Activated CD4-positive, CD25-positive, alpha-beta regulatory T cell treated with anti-CD3 and anti-CD28 coated beads, Interleukin-2, amount 50 U/mL, for 24 hours (primary cell): ENCODE measurements at regions not wholly inside any gene's neighbourhood (a gene's known extent, or its start where the extent isn't known, plus 50 kb on each side); places are given as distances from the start of the nearest gene placed in this dataset.
"Not testable (repeated sequence)": the region's sequence is repeated elsewhere in the genome, so short reads cannot be mapped to it uniquely, and the experiment has no call there.

Source experiments
- ATAC-seq, 2 donors: fragments of 150-1000 bp; cut with Tn5 transposase; one replicate each; pipeline ENCODE4 v1.10.0; 2021; ENCODE audit warnings: mild to moderate bottlenecking in 1 of 2, moderate library complexity in 1 of 2

- no peak for ATAC-seq
Measured at GRCh38 chrX:69431420-69431819, 72.7 kb upstream of the NALF2 start.

GRCh38 chrX:69430785-69431184, 73.3 kb upstream of the NALF2 start:
- ATAC-seq, result no peak

GRCh38 chrX:69429339-69430015, 74.6 kb upstream of the NALF2 start:
- ATAC-seq, result no peak

DNA sequence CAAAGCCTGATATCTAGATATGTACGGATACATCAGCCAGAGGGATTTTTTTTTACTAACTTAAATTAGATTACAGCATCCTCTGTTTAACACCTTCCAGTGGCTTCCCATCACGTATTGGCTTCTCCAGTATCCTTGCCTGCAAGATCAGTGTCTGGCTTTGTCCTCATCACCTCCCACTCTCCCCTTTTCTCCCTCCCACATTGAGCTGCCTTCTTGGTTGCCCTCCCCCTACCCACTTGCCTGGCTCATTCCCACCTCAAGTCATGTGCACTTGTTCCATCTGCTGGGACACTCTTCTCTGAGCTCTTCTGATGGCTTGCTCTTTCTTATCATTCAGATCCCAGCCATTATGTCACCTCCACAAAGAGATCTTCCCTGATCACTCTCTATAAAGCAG, 75.9 kb upstream of the NALF2 start:
- ATAC-seq, result no peak

- no peak for ATAC-seq
Measured at GRCh38 chrX:69424910-69425309, 79.2 kb upstream of the NALF2 start.

- ATAC-seq, result no peak
Measured at GRCh38 chrX:69424161-69424560, 80.0 kb upstream of the NALF2 start.

DNA sequence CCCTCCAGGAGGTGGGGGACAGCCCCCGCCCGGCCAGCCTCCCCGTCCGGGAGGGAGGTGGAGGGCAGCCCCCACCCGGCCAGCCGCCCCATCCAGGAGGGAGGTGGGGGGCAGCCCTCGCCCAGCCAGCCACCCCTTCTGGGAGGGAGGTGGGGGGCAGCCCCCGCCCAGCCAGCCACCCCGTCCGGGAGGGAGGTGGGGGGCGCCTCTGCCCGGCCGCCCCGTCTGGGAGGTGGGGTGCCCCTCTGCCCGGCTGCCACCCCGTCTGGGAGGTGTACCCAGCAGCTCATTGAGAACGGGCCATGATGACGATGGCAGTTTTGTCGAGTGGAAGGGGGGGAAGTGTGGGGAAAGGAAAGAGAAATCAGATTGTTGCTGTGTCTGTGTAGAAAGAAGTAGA, 81.9 kb upstream of the NALF2 start:
- not testable (repeated sequence) for ATAC-seq

GRCh38 chrX:69415698-69416097, 88.4 kb upstream of the NALF2 start:
- ATAC-seq, result no peak

- ATAC-seq, result no peak
Measured at GRCh38 chrX:69412661-69413060, 91.5 kb upstream of the NALF2 start.

DNA sequence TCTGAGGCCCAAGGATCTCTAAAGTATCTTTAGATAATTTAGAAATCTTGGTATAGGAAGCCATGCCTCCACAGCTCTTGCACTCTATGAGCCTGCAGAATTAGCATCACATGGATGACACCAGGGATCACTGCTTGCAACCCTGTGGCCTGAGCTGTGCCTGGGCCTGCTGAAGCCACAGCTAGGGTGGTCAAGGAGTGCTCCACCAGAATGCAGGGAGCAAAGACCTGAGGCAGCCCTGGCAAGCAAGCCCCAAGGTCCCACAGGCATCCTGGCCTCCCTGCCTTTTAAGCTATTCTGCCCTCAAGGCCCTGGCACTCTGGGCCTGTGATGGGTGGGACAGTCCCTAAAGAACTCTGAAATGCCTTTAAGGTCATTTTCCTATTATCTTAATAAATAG, 105.2 kb upstream of the NALF2 start:
- no peak for ATAC-seq

GRCh38 chrX:69396916-69397315, 107.2 kb upstream of the NALF2 start:
- no peak for ATAC-seq

DNA sequence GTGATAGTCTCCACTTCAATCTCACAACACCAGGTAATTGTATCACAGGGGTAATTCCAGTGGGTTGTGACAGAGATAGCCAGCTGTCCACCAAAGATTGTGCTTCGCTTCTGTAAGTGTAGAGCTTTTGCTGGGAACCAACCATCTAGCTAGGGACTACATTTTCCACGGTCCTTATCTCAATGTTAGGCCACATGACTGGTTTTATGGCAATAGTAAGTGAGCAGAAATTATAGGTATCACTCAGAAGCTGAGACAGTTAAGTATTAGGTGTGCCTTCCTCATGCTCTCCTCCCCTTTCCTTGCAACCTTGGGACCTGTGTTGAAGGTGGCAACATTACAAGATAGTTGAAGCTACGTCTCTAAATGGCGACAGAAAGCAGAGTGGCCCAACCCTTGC, 108.8 kb upstream of the NALF2 start:
- no peak for ATAC-seq

GRCh38 chrX:69389101-69389501, 115.0 kb upstream of the NALF2 start:
- ATAC-seq, result no peak

- ATAC-seq, result no peak
Measured at GRCh38 chrX:69388526-69388925, 115.6 kb upstream of the NALF2 start.

GRCh38 chrX:69387567-69388487, 116.3 kb upstream of the NALF2 start:
- no peak for ATAC-seq

GRCh38 chrX:69386681-69387080, 117.4 kb upstream of the NALF2 start:
- ATAC-seq, result no peak

GRCh38 chrX:69379412-69379811, 124.7 kb upstream of the NALF2 start:
- ATAC-seq, result no peak

GRCh38 chrX:69374569-69374968, 129.6 kb upstream of the NALF2 start:
- no peak for ATAC-seq

DNA sequence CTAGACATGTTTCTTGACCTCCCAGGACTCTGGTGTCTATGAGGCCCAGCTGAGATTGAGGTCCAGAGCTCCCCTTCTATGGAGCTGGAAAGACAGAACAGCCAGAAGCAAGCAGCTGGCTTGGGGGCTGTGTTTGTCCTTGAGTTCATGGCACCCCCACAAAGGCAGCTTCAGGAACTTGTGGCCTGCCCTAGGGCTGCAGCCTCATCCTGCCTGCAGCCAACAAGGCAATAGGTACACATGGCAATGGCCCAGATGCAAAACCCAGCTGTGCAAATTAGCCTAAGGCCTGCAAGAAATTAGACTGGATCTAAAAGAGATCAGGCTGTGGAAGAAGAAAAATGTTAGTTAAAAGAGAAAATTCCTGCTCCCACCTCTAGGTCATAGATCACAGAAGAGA, 131.7 kb upstream of the NALF2 start:
- no peak for ATAC-seq

DNA sequence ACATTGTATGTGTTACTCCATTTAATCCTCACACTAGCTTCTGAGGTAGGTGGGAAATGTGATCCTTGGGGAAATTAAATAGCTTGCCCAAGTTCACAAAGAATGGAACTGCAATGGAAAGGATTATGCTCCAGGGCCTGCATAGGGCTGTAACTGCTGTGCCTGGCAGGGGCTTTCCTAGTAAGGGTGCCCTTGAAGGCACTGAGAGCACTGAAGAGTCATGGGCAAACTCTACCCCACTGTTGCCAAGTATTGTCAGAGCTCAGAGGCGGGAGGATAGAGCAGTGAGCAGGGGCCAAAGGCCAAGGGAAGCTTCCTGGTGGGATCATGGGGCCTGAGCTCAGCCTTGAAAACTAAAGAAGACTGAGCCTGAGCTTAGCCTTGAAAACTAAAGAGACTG, 133.0 kb upstream of the NALF2 start:
- ATAC-seq, result no peak

DNA sequence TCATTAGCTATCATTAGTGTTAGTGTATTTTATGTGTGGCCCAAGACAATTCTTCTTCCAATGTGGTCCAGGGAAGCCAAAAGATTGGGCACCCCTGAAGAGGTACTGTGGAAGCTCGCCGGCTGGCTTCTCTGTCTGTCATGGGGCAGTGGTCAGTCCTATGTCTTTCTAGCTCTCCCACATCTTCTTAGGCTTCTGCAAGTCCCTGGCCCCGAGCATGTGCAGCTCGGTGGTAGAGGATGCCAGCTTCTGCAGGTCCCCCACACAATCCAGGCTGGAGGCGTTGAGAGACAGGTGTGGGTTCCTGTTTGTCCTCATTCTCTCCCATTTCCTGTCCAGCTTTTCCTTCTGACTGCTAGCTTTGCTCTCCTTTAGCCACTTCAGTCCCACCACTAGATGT, 134.1 kb upstream of the NALF2 start:
- no peak for ATAC-seq

DNA sequence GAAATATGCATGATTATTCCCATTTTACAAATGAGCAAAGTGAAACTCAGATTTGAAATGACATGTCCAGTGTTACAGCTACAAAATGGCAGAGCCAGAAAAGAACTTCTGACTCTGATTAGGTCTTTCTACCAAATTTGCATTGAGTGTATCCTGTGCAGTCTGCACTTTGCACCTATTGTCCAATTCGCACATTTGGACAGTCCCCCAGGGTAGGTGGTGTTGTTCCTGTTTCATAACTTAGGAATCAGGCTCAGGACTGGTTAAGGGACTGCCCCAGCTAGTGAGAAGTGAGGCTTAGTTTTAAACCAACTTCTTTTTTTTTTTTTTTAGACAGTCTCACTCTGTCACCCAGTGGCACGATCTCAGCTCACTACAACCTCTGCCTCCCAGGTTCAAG, 137.9 kb upstream of the NALF2 start:
- no peak for ATAC-seq

GRCh38 chrX:69365755-69366154, 138.4 kb upstream of the NALF2 start:
- ATAC-seq, result no peak

DNA sequence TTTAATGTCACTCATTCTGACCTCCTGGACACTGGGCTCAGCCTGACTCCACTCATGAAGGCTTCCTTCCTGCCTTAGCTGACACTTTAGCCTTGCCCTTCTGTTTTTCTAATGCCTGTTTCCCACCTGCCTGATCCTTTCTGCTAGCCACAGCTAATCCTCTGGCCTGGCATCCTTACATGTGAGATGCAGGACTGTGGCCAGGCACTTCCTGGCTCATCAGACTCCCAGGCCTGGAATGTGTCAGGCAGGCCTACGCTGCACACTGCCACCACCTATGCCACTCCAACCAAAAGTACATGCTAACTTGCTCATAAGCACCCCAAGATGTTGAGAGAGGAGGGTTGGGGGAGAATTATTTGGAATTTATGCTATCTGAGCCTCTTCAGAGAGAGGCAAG, 138.8 kb upstream of the NALF2 start:
- ATAC-seq, result no peak
